ENCODE measurements at regions not wholly inside any gene's neighbourhood (a gene's known extent, or its start where the extent isn't known, plus 50 kb on each side); places are given as distances from the start of the nearest gene placed in this dataset.

DNA sequence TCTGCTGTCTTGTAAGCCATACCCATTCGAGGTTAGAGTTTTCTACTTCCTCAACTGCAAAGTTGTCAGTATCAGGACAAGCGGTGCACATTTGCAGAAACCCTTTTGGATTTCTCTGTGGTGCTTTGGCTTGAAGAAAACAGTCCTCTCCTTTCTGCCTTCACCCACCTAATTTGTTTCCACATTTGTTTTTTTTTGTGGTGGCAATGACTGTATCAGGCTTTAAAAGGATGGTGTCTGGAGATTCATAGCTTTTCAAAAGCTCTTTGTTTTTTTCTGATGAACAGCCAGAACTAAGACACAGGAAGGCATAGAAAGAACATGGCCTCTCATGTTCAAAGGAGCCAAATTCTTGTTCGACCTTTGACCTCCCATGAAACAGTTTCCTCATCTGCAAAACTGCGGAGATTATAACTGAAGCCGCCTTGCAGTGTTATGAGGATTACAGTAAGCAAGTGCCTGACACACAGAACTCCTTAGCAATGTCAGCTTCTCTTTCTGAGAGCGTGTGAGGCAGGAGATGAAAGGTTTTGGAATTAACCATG is 270.6 kb upstream of the TBX3 start:
- in situ Hi-C loops (cut with MboI; ENCODE audit: low pct_ligation_motif_present in 1 of 4, low pct_unique_long_range_greater_than_20kb in 1 of 4, low sequenced_read_pairs in 3 of 4) (no loop called here), intact Hi-C loops (cut with DNase I; ENCODE audit: low total_unique reads) (loop anchor here (1.0 kb wide), 1 partner anchor 27 kb away; no protein-coding TSS in a partner anchor)
- no peaks in the 10 kb centered on the region for H3K4me1 ChIP-seq
- no peak overlapping the region for H3K4me3 ChIP-seq
- no peaks in the 10 kb centered on the region for H3K27me3 ChIP-seq
- H3K27ac ChIP-seq = no peak overlapping the region
- TF ChIP-seq POLR2A (IDR thresholded peaks at IDR 0.05) (no peak), EP300 (IDR thresholded peaks at IDR 0.05; ENCODE audit: low read depth) (no peak), POLR2AphosphoS5 (IDR thresholded peaks at IDR 0.05) (no peak)
- TF ChIP-seq, protein P1, sequence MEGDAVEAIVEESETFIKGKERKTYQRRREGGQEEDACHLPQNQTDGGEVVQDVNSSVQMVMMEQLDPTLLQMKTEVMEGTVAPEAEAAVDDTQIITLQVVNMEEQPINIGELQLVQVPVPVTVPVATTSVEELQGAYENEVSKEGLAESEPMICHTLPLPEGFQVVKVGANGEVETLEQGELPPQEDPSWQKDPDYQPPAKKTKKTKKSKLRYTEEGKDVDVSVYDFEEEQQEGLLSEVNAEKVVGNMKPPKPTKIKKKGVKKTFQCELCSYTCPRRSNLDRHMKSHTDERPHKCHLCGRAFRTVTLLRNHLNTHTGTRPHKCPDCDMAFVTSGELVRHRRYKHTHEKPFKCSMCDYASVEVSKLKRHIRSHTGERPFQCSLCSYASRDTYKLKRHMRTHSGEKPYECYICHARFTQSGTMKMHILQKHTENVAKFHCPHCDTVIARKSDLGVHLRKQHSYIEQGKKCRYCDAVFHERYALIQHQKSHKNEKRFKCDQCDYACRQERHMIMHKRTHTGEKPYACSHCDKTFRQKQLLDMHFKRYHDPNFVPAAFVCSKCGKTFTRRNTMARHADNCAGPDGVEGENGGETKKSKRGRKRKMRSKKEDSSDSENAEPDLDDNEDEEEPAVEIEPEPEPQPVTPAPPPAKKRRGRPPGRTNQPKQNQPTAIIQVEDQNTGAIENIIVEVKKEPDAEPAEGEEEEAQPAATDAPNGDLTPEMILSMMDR (IDR thresholded peaks at IDR 0.05) = no peak
- no peaks in the 10 kb centered on the region for H3K9me3 ChIP-seq
- 64 to 70% methylated on average over 5 to 6 of the region's 6 CpGs for WGBS, 2 donors (ENCODE audit: low coverage in 1 of 2)
- DNase-seq = no peak
- H3K36me3 ChIP-seq = no peaks in the 10 kb centered on the region

DNA sequence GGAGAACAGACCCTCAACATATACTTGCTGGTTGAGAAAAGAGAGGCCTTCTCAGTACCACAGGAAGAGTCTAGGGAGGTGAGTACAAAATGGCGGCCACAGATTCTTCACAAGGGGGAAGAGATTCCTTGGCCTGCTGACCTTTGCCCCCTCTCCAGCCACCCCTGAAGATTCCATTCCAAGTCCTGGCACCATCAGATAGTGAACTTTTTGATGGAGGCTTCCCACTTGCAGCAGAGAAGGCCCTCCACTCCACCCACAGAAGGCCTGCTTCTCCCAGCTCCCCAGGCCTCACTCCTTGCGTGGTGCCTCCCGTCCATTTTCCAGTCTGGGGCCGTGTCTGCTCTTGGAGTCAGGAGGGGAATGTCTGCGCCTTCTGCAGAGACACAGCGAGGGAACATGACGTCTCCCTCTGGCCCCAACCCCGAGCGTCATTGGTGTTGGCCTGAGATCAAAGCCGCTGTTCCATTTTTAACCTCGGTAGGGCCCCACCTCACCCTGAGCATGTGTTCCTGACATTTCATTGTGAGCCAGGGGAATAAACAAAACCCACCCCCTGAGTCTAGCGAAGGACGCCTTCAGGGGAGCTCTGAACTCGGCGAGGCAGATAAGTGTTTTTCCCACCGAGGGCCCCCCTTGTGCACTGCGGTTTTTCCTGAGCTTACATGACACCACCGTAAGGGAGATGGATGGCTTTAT is 268.7 kb upstream of the TBX3 start:
- no peaks in the 10 kb centered on the region for H3K9me3 ChIP-seq
- 60 to 84% methylated on average over 1 to 18 of the region's 18 CpGs for WGBS, 2 donors (ENCODE audit: low coverage in 1 of 2)
- no peak for DNase-seq
- H3K4me3 ChIP-seq = no peak overlapping the region
- H3K36me3 ChIP-seq = no peaks in the 10 kb centered on the region
- H3K4me1 ChIP-seq = no peaks in the 10 kb centered on the region
- intact Hi-C loops (cut with DNase I; ENCODE audit: low total_unique reads) = no loop called here
- no peaks in the 10 kb centered on the region for H3K27me3 ChIP-seq
- in situ Hi-C loops (cut with MboI; ENCODE audit: low pct_ligation_motif_present in 1 of 4, low pct_unique_long_range_greater_than_20kb in 1 of 4, low sequenced_read_pairs in 3 of 4) = no loop called here
- no peak overlapping the region for H3K27ac ChIP-seq
- TF ChIP-seq POLR2A (IDR thresholded peaks at IDR 0.05) (no peak), EP300 (IDR thresholded peaks at IDR 0.05; ENCODE audit: low read depth) (no peak), POLR2AphosphoS5 (IDR thresholded peaks at IDR 0.05) (no peak)
- TF ChIP-seq, protein P1 (IDR thresholded peaks at IDR 0.05) = no peak

- Histone ChIP-seq H3K9me3 (no peaks in the 10 kb centered on the region), H3K4me1 (no peaks in the 10 kb centered on the region), H3K36me3 (no peaks in the 10 kb centered on the region), H3K27ac (no peak overlapping the region), H3K27me3 (no peaks in the 10 kb centered on the region), H3K4me3 (no peak overlapping the region)
- no peak for DNase-seq
- intact Hi-C loops (cut with DNase I; ENCODE audit: low total_unique reads) = no loop called here
- WGBS, 2 donors (ENCODE audit: low coverage in 1 of 2) = 50 to 68% methylated on average over 7 to 8 of the region's 8 CpGs
- TF ChIP-seq POLR2A (IDR thresholded peaks at IDR 0.05) (no peak), EP300 (IDR thresholded peaks at IDR 0.05; ENCODE audit: low read depth) (no peak), POLR2AphosphoS5 (IDR thresholded peaks at IDR 0.05) (no peak)
- TF ChIP-seq, protein P1 (IDR thresholded peaks at IDR 0.05) = no peak
- in situ Hi-C loops (cut with MboI; ENCODE audit: low pct_ligation_motif_present in 1 of 4, low pct_unique_long_range_greater_than_20kb in 1 of 4, low sequenced_read_pairs in 3 of 4) = no loop called here
Measured at GRCh38 chr12:114949058-114949820, 265.3 kb upstream of the TBX3 start.

- H3K27me3 ChIP-seq = no peaks in the 10 kb centered on the region
- no peaks in the 10 kb centered on the region for H3K9me3 ChIP-seq
- no peak for DNase-seq
- in situ Hi-C loops (cut with MboI; ENCODE audit: low pct_ligation_motif_present in 1 of 4, low pct_unique_long_range_greater_than_20kb in 1 of 4, low sequenced_read_pairs in 3 of 4) (no loop called here), intact Hi-C loops (cut with DNase I; ENCODE audit: low total_unique reads) (no loop called here)
- H3K4me1 ChIP-seq = no peaks in the 10 kb centered on the region
- TF ChIP-seq, protein P1 (IDR thresholded peaks at IDR 0.05) = no peak
- TF ChIP-seq POLR2AphosphoS5 (IDR thresholded peaks at IDR 0.05) (no peak), POLR2A (IDR thresholded peaks at IDR 0.05) (no peak), EP300 (IDR thresholded peaks at IDR 0.05; ENCODE audit: low read depth) (no peak)
- H3K36me3 ChIP-seq = no peaks in the 10 kb centered on the region
- no peak overlapping the region for H3K27ac ChIP-seq
- H3K4me3 ChIP-seq = no peak overlapping the region
- WGBS, 2 donors (ENCODE audit: low coverage in 1 of 2) = 57 to 92% methylated on average over 2 of the region's 2 CpGs
Measured at GRCh38 chr12:114945351-114945750, 261.4 kb upstream of the TBX3 start.
